ENCODE measurements at regions not wholly inside any gene's neighbourhood (a gene's known extent, or its start where the extent isn't known, plus 50 kb on each side); places are given as distances from the start of the nearest gene placed in this dataset.

GRCh38 chr2:100222844-100223243, 80.5 kb upstream of the AFF3 start:
- FAIRE-seq = no peak
- DNase-seq (ENCODE audit: low spot score) = no peak

GRCh38 chr2:100218552-100218951, 76.2 kb upstream of the AFF3 start:
- FAIRE-seq = no peak
- no peak for DNase-seq (ENCODE audit: low spot score)

GRCh38 chr2:100217323-100217722, 74.9 kb upstream of the AFF3 start:
- DNase-seq (ENCODE audit: low spot score) (no peak), FAIRE-seq (no peak)

- FAIRE-seq (no peak), DNase-seq (ENCODE audit: low spot score) (no peak)
Measured at GRCh38 chr2:100216015-100216414, 73.6 kb upstream of the AFF3 start.

- no peak for FAIRE-seq
- no peak for DNase-seq (ENCODE audit: low spot score)
Measured at GRCh38 chr2:100215371-100215770, 73.0 kb upstream of the AFF3 start.

GRCh38 chr2:100214265-100214971, 72.0 kb upstream of the AFF3 start:
- FAIRE-seq = no peak
- no peak for DNase-seq (ENCODE audit: low spot score)

GRCh38 chr2:100213595-100213994, 71.2 kb upstream of the AFF3 start:
- FAIRE-seq = no peak

GRCh38 chr2:100212850-100213249, 70.5 kb upstream of the AFF3 start:
- FAIRE-seq (no peak), DNase-seq (ENCODE audit: low spot score) (no peak)

More at GRCh38 chr2:100213595-100213994, 71.2 kb upstream of the AFF3 start:
- DNase-seq (ENCODE audit: low spot score) = no peak

GRCh38 chr2:100211521-100211920, 69.1 kb upstream of the AFF3 start:
- no peak for FAIRE-seq

GRCh38 chr2:100208141-100208770, 65.9 kb upstream of the AFF3 start:
- FAIRE-seq (no peak), DNase-seq (ENCODE audit: low spot score) (no peak)

More at GRCh38 chr2:100211521-100211920, 69.1 kb upstream of the AFF3 start:
- no peak for DNase-seq (ENCODE audit: low spot score)

- no peak for DNase-seq (ENCODE audit: low spot score)
Measured at GRCh38 chr2:100207411-100207885, 65.1 kb upstream of the AFF3 start.

GRCh38 chr2:100206731-100207255, 64.4 kb upstream of the AFF3 start:
- FAIRE-seq = no peak
- no peak for DNase-seq (ENCODE audit: low spot score)

More at GRCh38 chr2:100207411-100207885, 65.1 kb upstream of the AFF3 start:
- no peak for FAIRE-seq

GRCh38 chr2:100205174-100205573, 62.8 kb upstream of the AFF3 start:
- DNase-seq (ENCODE audit: low spot score) (no peak), FAIRE-seq (no peak)

- FAIRE-seq (no peak), DNase-seq (ENCODE audit: low spot score) (no peak)
Measured at GRCh38 chr2:100202567-100202966, 60.2 kb upstream of the AFF3 start.

GRCh38 chr2:100200985-100201384, 58.6 kb upstream of the AFF3 start:
- DNase-seq (ENCODE audit: low spot score) (no peak), FAIRE-seq (no peak)

- FAIRE-seq (no peak), DNase-seq (ENCODE audit: low spot score) (no peak)
Measured at GRCh38 chr2:100199421-100199820, 57.0 kb upstream of the AFF3 start.

- DNase-seq (ENCODE audit: low spot score) (peak; percentile 53), FAIRE-seq (no peak)
Measured at GRCh38 chr2:100198461-100199230, 56.3 kb upstream of the AFF3 start.

- FAIRE-seq (no peak), DNase-seq (ENCODE audit: low spot score) (no peak)
Measured at GRCh38 chr2:100197631-100198153, 55.3 kb upstream of the AFF3 start.

GRCh38 chr2:100196786-100197494, 54.5 kb upstream of the AFF3 start:
- FAIRE-seq (no peak), DNase-seq (ENCODE audit: low spot score) (no peak)

- FAIRE-seq = no peak
- DNase-seq (ENCODE audit: low spot score) = no peak
Measured at GRCh38 chr2:100195942-100196341, 53.6 kb upstream of the AFF3 start.

GRCh38 chr2:100194951-100195350, 52.6 kb upstream of the AFF3 start:
- no peak for FAIRE-seq

More at GRCh38 chr2:100194951-100195350, 52.6 kb upstream of the AFF3 start:
- DNase-seq (ENCODE audit: low spot score) = no peak

Measured in RCC 7860 (cell line).